Activated naive CD8-positive, alpha-beta T cell treated with anti-CD3 and anti-CD28 coated beads, Interleukin-2, amount 10 ng/mL, durations not matched to agents 7 days and 5 days (primary cell): ENCODE measurements at regions not wholly inside any gene's neighbourhood (a gene's known extent, or its start where the extent isn't known, plus 50 kb on each side); places are given as distances from the start of the nearest gene placed in this dataset.

ENCODE experiments used
- ATAC-seq: fragments of 150-1000 bp; cut with Tn5 transposase; one replicate; pipeline ENCODE4 v1.10.0; 2021; ENCODE audit warnings: low read depth, moderate library complexity
- POLR2A ChIA-PET: fragments of 350-600 bp; sonication (Branson Sonifier 250); formaldehyde crosslinking; loops from one replicate; lab custom pipeline; 2021; ENCODE audit warnings: antibody characterized with exemption; lab: Charles Lee
- DNase-seq: peaks from one replicate; pipeline ENCODE4 v3.0.0; 2021
- H3K27ac Mint-ChIP-seq: one replicate; pipeline ENCODE4 v1.8.0; 2022; ENCODE audit warnings: mild to moderate bottlenecking, mixed read lengths
- H3K27me3 Mint-ChIP-seq: one replicate; pipeline ENCODE4 v1.8.0; 2022; ENCODE audit warnings: mild to moderate bottlenecking, moderate library complexity, mixed read lengths
- H3K36me3 Mint-ChIP-seq: one replicate; pipeline ENCODE4 v1.8.0; 2021; ENCODE audit warnings: mild to moderate bottlenecking, mixed read lengths
- H3K4me1 Mint-ChIP-seq: one replicate; pipeline ENCODE4 v1.8.0; 2021; ENCODE audit warnings: mixed read lengths
- H3K4me3 Mint-ChIP-seq: one replicate; pipeline ENCODE4 v1.8.0; 2022; ENCODE audit warnings: mild to moderate bottlenecking, moderate library complexity, mixed read lengths
- H3K9me3 Mint-ChIP-seq: one replicate; pipeline ENCODE4 v1.8.0; 2021; ENCODE audit warnings: mixed read lengths

GRCh38 chr14:38505221-38505972 lies 249.5 kb upstream of the CLEC14A start:
- POLR2A ChIA-PET = no interaction called here
- no peaks in the 10 kb centered on the region for H3K36me3 Mint-ChIP-seq

GRCh38 chr14:38504175-38504574 lies 248.3 kb upstream of the CLEC14A start:
- POLR2A ChIA-PET = no interaction called here
- Mint-ChIP-seq H3K9me3 (peaks cover under 1% of the 10 kb centered on the region), H3K27ac (no peak overlapping the region), H3K36me3 (no peaks in the 10 kb centered on the region), H3K27me3 (no peaks in the 10 kb centered on the region), H3K4me1 (no peaks in the 10 kb centered on the region), H3K4me3 (no peak overlapping the region)
- ATAC-seq = no peak
- no peak for DNase-seq

More at GRCh38 chr14:38505221-38505972, 249.5 kb upstream of the CLEC14A start:
- Mint-ChIP-seq H3K27me3 (no peaks in the 10 kb centered on the region), H3K9me3 (peaks cover 1% of the 10 kb centered on the region), H3K4me3 (no peak overlapping the region), H3K4me1 (no peaks in the 10 kb centered on the region), H3K27ac (no peak overlapping the region)
- DNase-seq (no peak), ATAC-seq (no peak)

GRCh38 chr14:38502239-38502638 lies 246.3 kb upstream of the CLEC14A start:
- POLR2A ChIA-PET = no interaction called here
- Mint-ChIP-seq H3K36me3 (no peaks in the 10 kb centered on the region), H3K4me3 (no peak overlapping the region), H3K27ac (no peak overlapping the region), H3K27me3 (no peaks in the 10 kb centered on the region), H3K9me3 (no peaks in the 10 kb centered on the region), H3K4me1 (no peaks in the 10 kb centered on the region)
- DNase-seq (no peak), ATAC-seq (no peak)

GRCh38 chr14:38500125-38500524 lies 244.2 kb upstream of the CLEC14A start:
- no peaks in the 10 kb centered on the region for H3K4me1 Mint-ChIP-seq
- POLR2A ChIA-PET = no interaction called here
- no peak overlapping the region for H3K4me3 Mint-ChIP-seq
- no peak overlapping the region for H3K27ac Mint-ChIP-seq
- no peaks in the 10 kb centered on the region for H3K27me3 Mint-ChIP-seq
- ATAC-seq (no peak), DNase-seq (no peak)
- no peaks in the 10 kb centered on the region for H3K9me3 Mint-ChIP-seq
- no peaks in the 10 kb centered on the region for H3K36me3 Mint-ChIP-seq

GRCh38 chr14:38496092-38496491 lies 240.2 kb upstream of the CLEC14A start:
- DNase-seq = no peak
- Mint-ChIP-seq H3K4me1 (no peaks in the 10 kb centered on the region), H3K9me3 (peaks cover 2% of the 10 kb centered on the region), H3K27me3 (no peaks in the 10 kb centered on the region), H3K27ac (no peak overlapping the region), H3K36me3 (no peaks in the 10 kb centered on the region), H3K4me3 (no peak overlapping the region)
- ATAC-seq = no peak
- POLR2A ChIA-PET = no interaction called here

- no peak for DNase-seq
- peaks cover 5% of the 10 kb centered on the region for H3K9me3 Mint-ChIP-seq
- no peak for ATAC-seq
- H3K4me3 Mint-ChIP-seq = no peak overlapping the region
- no peaks in the 10 kb centered on the region for H3K36me3 Mint-ChIP-seq
- no peaks in the 10 kb centered on the region for H3K4me1 Mint-ChIP-seq
- H3K27ac Mint-ChIP-seq = no peak overlapping the region
- no peaks in the 10 kb centered on the region for H3K27me3 Mint-ChIP-seq
- POLR2A ChIA-PET = no interaction called here
These were observed 234.4 kb upstream of the CLEC14A start for GRCh38 chr14:38490273-38490672.

- no peak for DNase-seq
- Mint-ChIP-seq H3K4me1 (no peaks in the 10 kb centered on the region), H3K36me3 (no peaks in the 10 kb centered on the region), H3K27ac (no peak overlapping the region), H3K9me3 (peaks cover 3% of the 10 kb centered on the region), H3K4me3 (no peak overlapping the region), H3K27me3 (no peaks in the 10 kb centered on the region)
- no peak for ATAC-seq
- POLR2A ChIA-PET = no interaction called here
These were observed 229.1 kb upstream of the CLEC14A start for GRCh38 chr14:38485026-38485425.

GRCh38 chr14:38481952-38482678 lies 226.2 kb upstream of the CLEC14A start:
- ATAC-seq (no peak), DNase-seq (no peak)
- Mint-ChIP-seq H3K27me3 (no peaks in the 10 kb centered on the region), H3K4me1 (no peaks in the 10 kb centered on the region), H3K36me3 (peaks cover 1% of the 10 kb centered on the region), H3K27ac (no peak overlapping the region), H3K9me3 (peaks cover 10% of the 10 kb centered on the region), H3K4me3 (no peak overlapping the region)
- POLR2A ChIA-PET = no interaction called here

GRCh38 chr14:38469156-38469555 lies 213.3 kb upstream of the CLEC14A start:
- Mint-ChIP-seq H3K27me3 (no peaks in the 10 kb centered on the region), H3K27ac (no peak overlapping the region), H3K9me3 (peaks cover 7% of the 10 kb centered on the region), H3K4me3 (no peak overlapping the region), H3K36me3 (no peaks in the 10 kb centered on the region), H3K4me1 (no peaks in the 10 kb centered on the region)
- ATAC-seq = no peak
- POLR2A ChIA-PET = no interaction called here
- no peak for DNase-seq

- Mint-ChIP-seq H3K9me3 (peaks cover 6% of the 10 kb centered on the region), H3K4me1 (no peaks in the 10 kb centered on the region), H3K4me3 (no peak overlapping the region), H3K27me3 (no peaks in the 10 kb centered on the region), H3K27ac (no peak overlapping the region), H3K36me3 (no peaks in the 10 kb centered on the region)
- POLR2A ChIA-PET = no interaction called here
- DNase-seq (no peak), ATAC-seq (no peak)
These were observed 186.3 kb upstream of the CLEC14A start for GRCh38 chr14:38442208-38442607.

GRCh38 chr14:38432186-38432585 lies 176.3 kb upstream of the CLEC14A start:
- ATAC-seq = no peak
- H3K36me3 Mint-ChIP-seq = no peaks in the 10 kb centered on the region
- no peak overlapping the region for H3K4me3 Mint-ChIP-seq
- H3K27me3 Mint-ChIP-seq = no peaks in the 10 kb centered on the region
- H3K4me1 Mint-ChIP-seq = no peaks in the 10 kb centered on the region
- POLR2A ChIA-PET = no interaction called here
- no peak overlapping the region for H3K27ac Mint-ChIP-seq
- H3K9me3 Mint-ChIP-seq = no peaks in the 10 kb centered on the region
- DNase-seq = no peak

GRCh38 chr14:38431156-38431555 lies 175.3 kb upstream of the CLEC14A start:
- DNase-seq (no peak), ATAC-seq (no peak)
- Mint-ChIP-seq H3K36me3 (no peaks in the 10 kb centered on the region), H3K27ac (no peak overlapping the region), H3K4me3 (no peak overlapping the region), H3K4me1 (no peaks in the 10 kb centered on the region), H3K9me3 (peaks cover 1% of the 10 kb centered on the region), H3K27me3 (no peaks in the 10 kb centered on the region)
- POLR2A ChIA-PET = no interaction called here

- Mint-ChIP-seq H3K9me3 (peaks cover 1% of the 10 kb centered on the region), H3K27me3 (no peaks in the 10 kb centered on the region), H3K27ac (no peak overlapping the region), H3K4me1 (no peaks in the 10 kb centered on the region), H3K36me3 (no peaks in the 10 kb centered on the region), H3K4me3 (no peak overlapping the region)
- DNase-seq (no peak), ATAC-seq (no peak)
- POLR2A ChIA-PET = no interaction called here
These were observed 174.6 kb upstream of the CLEC14A start for GRCh38 chr14:38430522-38430921.

GRCh38 chr14:38425324-38425976 lies 169.6 kb upstream of the CLEC14A start:
- ATAC-seq (no peak), DNase-seq (no peak)
- Mint-ChIP-seq H3K27ac (no peak overlapping the region), H3K9me3 (peaks cover 4% of the 10 kb centered on the region), H3K4me1 (no peaks in the 10 kb centered on the region), H3K36me3 (no peaks in the 10 kb centered on the region), H3K27me3 (no peaks in the 10 kb centered on the region), H3K4me3 (no peak overlapping the region)
- POLR2A ChIA-PET = no interaction called here
